ENCODE measurements at regions not wholly inside any gene's neighbourhood (a gene's known extent, or its start where the extent isn't known, plus 50 kb on each side); places are given as distances from the start of the nearest gene placed in this dataset.

GRCh38 chr5:30594331-30594730 is 599.2 kb upstream of the CDH6 start:
- DNase-seq, result no peak
- Histone ChIP-seq H3K4me3 (no peak overlapping the region), H3K36me3 (no peaks in the 10 kb centered on the region), H3K27me3 (no peaks in the 10 kb centered on the region), H3K9me3 (no peaks in the 10 kb centered on the region)

- no peaks in the 10 kb centered on the region for H3K9me3 ChIP-seq
- no peak overlapping the region for H3K4me3 ChIP-seq
- no peak for DNase-seq
- H3K36me3 ChIP-seq, result no peaks in the 10 kb centered on the region
- H3K27me3 ChIP-seq, result no peaks in the 10 kb centered on the region
Observed at GRCh38 chr5:30592833-30593232, 600.7 kb upstream of the CDH6 start.

DNA sequence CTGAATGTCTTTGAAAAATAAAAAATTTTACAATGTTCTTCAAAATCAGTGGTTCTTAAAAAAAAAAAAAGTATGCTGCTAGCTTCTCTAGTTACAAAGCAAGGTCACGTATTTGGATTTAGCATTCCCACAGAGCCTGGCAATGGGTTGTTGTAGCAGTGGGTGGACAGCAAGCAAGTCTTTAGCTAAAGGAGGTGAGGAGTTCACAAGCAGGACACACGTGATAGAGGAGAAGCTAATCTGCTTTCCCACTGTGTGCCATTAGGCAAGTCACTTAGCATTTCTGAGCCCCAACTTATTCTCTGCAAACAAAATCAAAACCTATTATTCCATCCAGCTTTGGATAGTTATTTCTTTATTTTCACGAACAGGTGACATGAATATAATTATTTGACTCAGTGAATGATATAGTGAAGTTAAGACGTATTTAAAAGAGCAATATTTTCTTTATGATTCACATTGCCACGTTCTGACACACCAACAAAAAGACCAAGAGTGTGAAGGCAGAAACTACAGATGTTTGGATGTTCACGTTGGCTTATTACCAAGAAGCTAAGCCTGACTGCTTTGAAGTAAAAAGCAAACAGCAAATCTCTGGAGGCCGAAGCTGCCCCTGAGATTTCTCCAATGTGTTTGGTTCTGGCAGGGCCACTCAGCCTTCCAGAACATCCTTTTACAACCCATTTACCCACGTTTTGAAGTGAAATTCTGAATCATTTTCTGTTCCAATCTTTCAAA is 612.1 kb upstream of the CDH6 start:
- Histone ChIP-seq H3K36me3 (no peaks in the 10 kb centered on the region), H3K4me3 (no peak overlapping the region), H3K9me3 (no peaks in the 10 kb centered on the region), H3K27me3 (no peaks in the 10 kb centered on the region)
- no peak for DNase-seq

DNA sequence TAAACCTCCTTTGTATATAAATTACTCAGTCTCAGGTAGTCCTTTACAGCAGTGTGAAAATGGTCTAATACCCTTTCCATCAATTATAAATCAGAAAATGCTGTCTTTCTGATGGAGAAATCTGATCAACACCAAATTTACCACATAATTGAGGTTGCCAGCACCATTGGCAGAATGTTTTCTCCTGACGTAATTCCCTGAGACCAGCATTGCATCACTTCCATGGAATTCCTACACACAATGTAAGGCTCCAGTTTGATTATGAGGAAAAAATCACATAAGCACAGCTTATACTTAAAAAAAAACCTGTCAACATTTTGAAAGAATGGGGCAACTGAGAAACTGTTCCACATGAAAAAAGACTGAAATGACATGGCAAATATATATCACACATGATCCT is 618.7 kb upstream of the CDH6 start:
- no peaks in the 10 kb centered on the region for H3K27me3 ChIP-seq
- H3K4me3 ChIP-seq, result no peak overlapping the region
- DNase-seq, result no peak
- no peaks in the 10 kb centered on the region; the same call in 1 of the 2 replicates for H3K9me3 ChIP-seq
- H3K36me3 ChIP-seq, result no peaks in the 10 kb centered on the region

GRCh38 chr5:30572279-30572678 is 621.2 kb upstream of the CDH6 start:
- no peaks in the 10 kb centered on the region; the same call in 1 of the 2 replicates for H3K9me3 ChIP-seq
- DNase-seq, result peak; percentile 14
- H3K36me3 ChIP-seq, result no peaks in the 10 kb centered on the region
- H3K4me3 ChIP-seq, result no peak overlapping the region
- no peaks in the 10 kb centered on the region for H3K27me3 ChIP-seq

GRCh38 chr5:30561771-30562170 is 631.7 kb upstream of the CDH6 start:
- Histone ChIP-seq H3K36me3 (no peaks in the 10 kb centered on the region), H3K9me3 (no peaks in the 10 kb centered on the region), H3K4me3 (no peak overlapping the region), H3K27me3 (no peaks in the 10 kb centered on the region)
- no peak for DNase-seq

DNA sequence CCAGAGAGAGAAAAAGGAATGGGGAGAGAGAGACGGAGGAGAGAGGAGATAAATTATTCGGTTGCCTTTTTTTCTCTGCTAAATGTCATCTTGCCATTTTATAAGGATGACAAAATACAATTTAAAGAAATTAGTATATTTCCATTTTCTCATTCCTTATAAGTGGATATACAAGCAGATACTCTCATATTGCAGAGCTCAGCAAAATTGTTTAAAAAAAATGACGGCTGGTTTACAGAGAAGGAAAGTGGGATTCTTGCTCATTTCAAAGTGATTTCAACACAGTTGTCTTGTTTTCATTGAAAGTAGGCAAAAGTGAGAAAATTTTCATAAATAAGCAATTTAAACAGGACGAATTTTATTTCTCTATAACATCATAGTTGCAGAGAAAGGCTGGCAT is 641.9 kb upstream of the CDH6 start:
- DNase-seq, result no peak
- Histone ChIP-seq H3K27me3 (no peaks in the 10 kb centered on the region), H3K9me3 (no peaks in the 10 kb centered on the region), H3K4me3 (no peak overlapping the region), H3K36me3 (no peaks in the 10 kb centered on the region)

- no peak for DNase-seq
- Histone ChIP-seq H3K36me3 (no peaks in the 10 kb centered on the region), H3K4me3 (no peak overlapping the region), H3K27me3 (no peaks in the 10 kb centered on the region), H3K9me3 (no peaks in the 10 kb centered on the region)
Observed at GRCh38 chr5:30548580-30549305, 644.7 kb upstream of the CDH6 start.

DNA sequence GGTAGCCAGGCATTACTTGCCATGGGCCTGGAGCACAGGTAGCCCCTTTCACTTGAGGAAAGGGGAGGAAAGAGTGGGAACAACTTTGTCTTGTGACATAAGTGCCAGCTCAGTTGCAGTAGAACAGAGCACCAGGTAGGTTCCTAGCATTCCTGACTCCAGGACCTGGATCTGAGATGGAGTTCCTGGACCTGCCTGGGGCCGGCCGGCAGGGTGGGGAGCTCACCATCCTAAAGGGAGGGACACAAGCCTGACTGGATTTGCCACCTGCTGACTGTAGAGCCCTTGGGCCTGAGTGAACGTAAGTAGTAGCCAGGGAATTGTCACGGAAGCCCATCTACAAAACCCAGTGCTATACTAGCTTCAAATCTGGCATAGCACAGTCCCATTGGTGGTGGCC is 653.3 kb upstream of the CDH6 start:
- no peaks in the 10 kb centered on the region for H3K27me3 ChIP-seq
- no peaks in the 10 kb centered on the region for H3K36me3 ChIP-seq
- DNase-seq, result no peak
- no peak overlapping the region for H3K4me3 ChIP-seq
- H3K9me3 ChIP-seq, result peaks cover 17% of the 10 kb centered on the region

DNA sequence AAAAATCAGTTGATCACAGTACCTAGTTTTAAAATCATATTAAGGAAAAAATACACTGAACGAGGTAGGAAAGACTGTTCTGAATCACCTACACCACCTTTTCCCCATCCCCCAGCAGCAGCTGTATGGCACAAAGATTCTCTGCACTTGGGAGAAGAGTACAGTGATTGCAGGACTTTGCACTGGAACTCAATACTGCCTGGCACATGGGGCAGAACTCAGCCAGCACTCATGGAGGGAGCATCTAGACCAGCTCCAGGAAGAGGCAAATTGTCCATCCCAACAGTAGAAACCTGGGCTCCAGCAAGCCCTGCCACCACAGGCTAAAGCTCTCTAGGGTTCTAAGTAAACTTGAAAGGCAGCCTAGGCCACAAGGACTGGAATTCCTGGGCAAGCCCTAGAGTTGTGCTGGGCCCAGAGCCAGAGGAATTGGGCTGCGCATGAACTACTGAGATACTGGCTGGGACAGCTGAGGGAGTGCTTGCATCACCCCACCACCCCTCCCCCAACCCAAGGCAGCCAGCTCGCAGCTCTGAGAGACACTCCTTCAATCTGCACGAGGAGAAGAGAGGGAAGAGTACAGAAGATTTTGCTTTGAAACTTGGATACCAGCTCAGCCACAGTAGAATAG is 654.4 kb upstream of the CDH6 start:
- DNase-seq, result peak; percentile 69
- Histone ChIP-seq H3K36me3 (no peaks in the 10 kb centered on the region), H3K27me3 (no peaks in the 10 kb centered on the region), H3K9me3 (peaks cover 17% of the 10 kb centered on the region), H3K4me3 (no peak overlapping the region)

GRCh38 chr5:30525353-30525752 is 668.1 kb upstream of the CDH6 start:
- H3K36me3 ChIP-seq, result no peaks in the 10 kb centered on the region
- no peaks in the 10 kb centered on the region for H3K27me3 ChIP-seq
- H3K9me3 ChIP-seq, result 0 out of 2 replicates have a peak, but pooled peaks cover 3% of the 10 kb centered on the region
- DNase-seq, result no peak
- no peak overlapping the region for H3K4me3 ChIP-seq

DNA sequence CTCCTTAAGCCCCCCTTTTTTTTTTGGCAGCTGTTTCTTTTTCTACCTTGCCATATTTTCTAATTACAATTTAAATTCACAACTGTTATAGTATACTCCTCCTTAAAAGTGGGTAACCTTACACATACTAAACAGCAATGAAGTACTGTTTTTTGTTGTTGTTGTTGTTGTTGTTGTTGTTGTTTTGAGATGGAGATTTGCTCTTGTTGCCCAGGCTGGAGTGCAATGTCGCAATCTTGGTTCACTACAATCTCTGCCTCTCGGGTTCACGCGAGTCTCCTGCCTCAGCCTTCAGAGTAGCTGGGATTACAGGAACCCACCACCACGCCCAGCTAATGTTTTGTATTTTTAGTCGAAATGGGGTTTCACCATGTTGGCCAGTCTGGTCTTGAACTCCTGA is 669.1 kb upstream of the CDH6 start:
- H3K27me3 ChIP-seq, result no peaks in the 10 kb centered on the region
- H3K4me3 ChIP-seq, result no peak overlapping the region
- 0 out of 2 replicates have a peak, but pooled peaks cover 3% of the 10 kb centered on the region for H3K9me3 ChIP-seq
- no peaks in the 10 kb centered on the region for H3K36me3 ChIP-seq
- no peak for DNase-seq

- Histone ChIP-seq H3K27me3 (no peaks in the 10 kb centered on the region), H3K4me3 (no peak overlapping the region), H3K36me3 (no peaks in the 10 kb centered on the region), H3K9me3 (0 out of 2 replicates have a peak, but pooled peaks cover 3% of the 10 kb centered on the region)
- DNase-seq, result no peak
Observed at GRCh38 chr5:30523061-30523460, 670.4 kb upstream of the CDH6 start.

DNA sequence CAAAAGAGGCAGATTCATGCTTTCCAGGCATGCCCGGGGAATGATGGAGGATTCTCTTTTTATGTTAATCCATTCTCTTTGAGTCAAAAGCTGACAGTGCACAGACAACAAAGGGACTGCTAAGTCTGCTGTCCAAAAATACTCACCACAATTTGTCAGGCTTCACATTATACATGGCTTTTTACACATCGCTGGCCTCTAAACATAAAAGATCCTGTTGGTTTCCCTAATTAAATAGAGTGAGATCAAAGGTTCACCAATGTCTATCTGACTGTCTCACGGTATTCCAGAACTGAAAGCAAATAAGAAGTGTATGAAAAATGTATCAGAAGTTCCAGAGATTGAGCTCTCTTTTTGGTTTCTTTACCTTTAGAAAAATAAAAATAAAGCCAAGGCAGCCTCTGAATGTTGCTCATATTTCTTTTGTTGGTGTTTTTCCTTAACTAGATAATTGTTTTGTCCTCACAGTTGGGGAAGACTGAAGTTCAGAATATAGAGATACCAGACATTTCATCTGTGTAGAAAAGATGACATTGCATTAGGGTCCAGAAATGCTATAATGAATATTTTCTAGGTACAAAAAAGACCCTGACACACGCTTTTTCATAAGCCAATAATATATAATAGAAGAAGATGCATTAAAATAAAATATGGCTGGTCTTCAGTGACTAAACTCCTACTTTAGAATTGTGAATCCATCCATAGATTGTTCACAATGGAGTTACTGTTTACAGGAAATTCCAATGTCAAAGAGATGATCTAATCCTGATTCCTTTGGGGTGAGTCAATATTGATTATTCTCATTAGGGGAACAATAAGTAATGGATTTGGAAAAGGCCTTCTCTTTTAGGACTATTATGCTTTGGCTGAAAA is 688.2 kb upstream of the CDH6 start:
- Histone ChIP-seq H3K9me3 (no peaks in the 10 kb centered on the region; the same call in 1 of the 2 replicates), H3K4me3 (0 out of 2 replicates have a peak overlapping the region, but pooled peaks have one; percentile 1), H3K27me3 (no peaks in the 10 kb centered on the region), H3K36me3 (no peaks in the 10 kb centered on the region)
- DNase-seq, result no peak

DNA sequence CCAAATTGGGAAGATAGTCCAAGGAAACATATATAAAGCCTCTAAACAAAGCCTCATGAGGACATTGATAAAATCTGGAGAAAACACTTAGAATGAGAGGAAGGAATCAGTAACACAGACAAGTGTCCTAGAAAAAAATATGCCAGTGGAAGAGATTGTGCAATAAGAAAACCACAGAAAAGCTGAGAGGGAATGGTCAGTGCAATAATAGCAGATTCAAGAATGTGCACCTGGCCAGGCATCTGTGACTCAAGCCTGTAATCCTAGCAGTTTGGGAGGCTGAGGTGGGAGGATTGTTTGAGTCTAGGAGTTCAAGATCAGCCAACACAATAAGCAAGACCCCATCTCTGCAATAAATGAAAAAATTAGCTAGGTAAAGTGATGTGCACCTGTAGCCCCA is 691.2 kb upstream of the CDH6 start:
- H3K36me3 ChIP-seq, result no peaks in the 10 kb centered on the region
- H3K4me3 ChIP-seq, result no peak overlapping the region
- DNase-seq, result peak; percentile 14
- no peaks in the 10 kb centered on the region for H3K27me3 ChIP-seq
- peaks cover 2% of the 10 kb centered on the region; the same call in 1 of the 2 replicates for H3K9me3 ChIP-seq

DNA sequence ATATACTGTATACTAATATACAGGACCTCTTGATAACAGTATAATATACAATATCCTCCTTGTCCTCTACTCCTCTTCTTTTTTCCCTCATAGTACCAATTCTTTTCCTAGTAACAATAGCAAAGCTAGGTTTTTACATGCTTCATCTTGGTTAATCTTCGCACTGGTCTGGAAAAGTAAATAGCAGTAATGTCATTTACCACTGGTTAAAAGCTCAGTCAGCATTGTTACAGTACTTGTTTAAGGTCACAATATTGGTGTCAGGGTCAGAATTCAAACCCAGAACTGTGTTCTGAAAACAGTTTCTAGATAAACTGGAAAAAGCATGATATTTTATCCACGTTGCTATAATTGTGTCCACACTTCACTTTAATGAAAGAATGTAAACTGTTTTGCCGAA is 692.4 kb upstream of the CDH6 start:
- no peak for DNase-seq
- Histone ChIP-seq H3K9me3 (0 out of 2 replicates have a peak, but pooled peaks cover 4% of the 10 kb centered on the region), H3K4me3 (no peak overlapping the region), H3K36me3 (no peaks in the 10 kb centered on the region), H3K27me3 (no peaks in the 10 kb centered on the region)

All from MG63 (cell line).